ENCODE measurements at regions not wholly inside any gene's neighbourhood (a gene's known extent, or its start where the extent isn't known, plus 50 kb on each side); places are given as distances from the start of the nearest gene placed in this dataset.
"Not testable (repeated sequence)": the region's sequence is repeated elsewhere in the genome, so short reads cannot be mapped to it uniquely, and the experiment has no call there.

- Histone ChIP-seq H3K4me3 (ENCODE audit: low read depth, low read length) (no peak overlapping the region), H3K36me3 (ENCODE audit: control insufficient read depth, insufficient read depth, low read length) (no peaks in the 10 kb centered on the region), H3K4me1 (ENCODE audit: control insufficient read depth, insufficient read depth, low read length) (no peaks in the 10 kb centered on the region), H3K27me3 (ENCODE audit: control insufficient read depth, insufficient read depth, low read length) (no peaks in the 10 kb centered on the region), H3K9me3 (ENCODE audit: control insufficient read depth, insufficient read depth, low read length) (no peaks in the 10 kb centered on the region), H3K9ac (ENCODE audit: low read depth, low read length) (no peak overlapping the region)
These were observed 763.4 kb upstream of the EPHA5 start for GRCh38 chr4:66433706-66434105.

GRCh38 chr4:66430856-66431255 lies 760.6 kb upstream of the EPHA5 start:
- Histone ChIP-seq H3K4me1 (ENCODE audit: control insufficient read depth, insufficient read depth, low read length) (no peaks in the 10 kb centered on the region), H3K9me3 (ENCODE audit: control insufficient read depth, insufficient read depth, low read length) (no peaks in the 10 kb centered on the region), H3K27me3 (ENCODE audit: control insufficient read depth, insufficient read depth, low read length) (no peaks in the 10 kb centered on the region), H3K4me3 (ENCODE audit: low read depth, low read length) (no peak overlapping the region), H3K36me3 (ENCODE audit: control insufficient read depth, insufficient read depth, low read length) (no peaks in the 10 kb centered on the region), H3K9ac (ENCODE audit: low read depth, low read length) (no peak overlapping the region)

- Histone ChIP-seq H3K9me3 (ENCODE audit: control insufficient read depth, insufficient read depth, low read length) (no peaks in the 10 kb centered on the region), H3K36me3 (ENCODE audit: control insufficient read depth, insufficient read depth, low read length) (no peaks in the 10 kb centered on the region), H3K27me3 (ENCODE audit: control insufficient read depth, insufficient read depth, low read length) (no peaks in the 10 kb centered on the region), H3K4me3 (ENCODE audit: low read depth, low read length) (no peak overlapping the region), H3K9ac (ENCODE audit: low read depth, low read length) (no peak overlapping the region), H3K4me1 (ENCODE audit: control insufficient read depth, insufficient read depth, low read length) (no peaks in the 10 kb centered on the region)
These were observed 759.0 kb upstream of the EPHA5 start for GRCh38 chr4:66429276-66429675.

- Histone ChIP-seq H3K27me3 (ENCODE audit: control insufficient read depth, insufficient read depth, low read length) (no peaks in the 10 kb centered on the region), H3K4me3 (ENCODE audit: low read depth, low read length) (no peak overlapping the region), H3K9ac (ENCODE audit: low read depth, low read length) (no peak overlapping the region), H3K4me1 (ENCODE audit: control insufficient read depth, insufficient read depth, low read length) (no peaks in the 10 kb centered on the region), H3K9me3 (ENCODE audit: control insufficient read depth, insufficient read depth, low read length) (no peaks in the 10 kb centered on the region), H3K36me3 (ENCODE audit: control insufficient read depth, insufficient read depth, low read length) (no peaks in the 10 kb centered on the region)
These were observed 746.1 kb upstream of the EPHA5 start for GRCh38 chr4:66416425-66416824.

GRCh38 chr4:66404141-66404540 lies 733.9 kb upstream of the EPHA5 start:
- no peaks in the 10 kb centered on the region for H3K4me1 ChIP-seq (ENCODE audit: control insufficient read depth, insufficient read depth, low read length)
- no peak overlapping the region for H3K9ac ChIP-seq (ENCODE audit: low read depth, low read length)
- H3K36me3 ChIP-seq (ENCODE audit: control insufficient read depth, insufficient read depth, low read length): no peaks in the 10 kb centered on the region
- no peaks in the 10 kb centered on the region for H3K9me3 ChIP-seq (ENCODE audit: control insufficient read depth, insufficient read depth, low read length)
- H3K4me3 ChIP-seq (ENCODE audit: low read depth, low read length): no peak overlapping the region
- no peaks in the 10 kb centered on the region for H3K27me3 ChIP-seq (ENCODE audit: control insufficient read depth, insufficient read depth, low read length)

- no peak overlapping the region for H3K4me3 ChIP-seq (ENCODE audit: low read depth, low read length)
- no peak overlapping the region for H3K9ac ChIP-seq (ENCODE audit: low read depth, low read length)
- no peaks in the 10 kb centered on the region for H3K9me3 ChIP-seq (ENCODE audit: control insufficient read depth, insufficient read depth, low read length)
- no peaks in the 10 kb centered on the region for H3K4me1 ChIP-seq (ENCODE audit: control insufficient read depth, insufficient read depth, low read length)
- no peaks in the 10 kb centered on the region for H3K36me3 ChIP-seq (ENCODE audit: control insufficient read depth, insufficient read depth, low read length)
- no peaks in the 10 kb centered on the region for H3K27me3 ChIP-seq (ENCODE audit: control insufficient read depth, insufficient read depth, low read length)
These were observed 706.6 kb upstream of the EPHA5 start for GRCh38 chr4:66376921-66377320.

- H3K4me3 ChIP-seq (ENCODE audit: low read depth, low read length): no peak overlapping the region
- no peaks in the 10 kb centered on the region for H3K36me3 ChIP-seq (ENCODE audit: control insufficient read depth, insufficient read depth, low read length)
- H3K27me3 ChIP-seq (ENCODE audit: control insufficient read depth, insufficient read depth, low read length): no peaks in the 10 kb centered on the region
- H3K9me3 ChIP-seq (ENCODE audit: control insufficient read depth, insufficient read depth, low read length): no peaks in the 10 kb centered on the region
- H3K4me1 ChIP-seq (ENCODE audit: control insufficient read depth, insufficient read depth, low read length): no peaks in the 10 kb centered on the region
- H3K9ac ChIP-seq (ENCODE audit: low read depth, low read length): no peak overlapping the region
These were observed 706.1 kb upstream of the EPHA5 start for GRCh38 chr4:66376396-66376795.

GRCh38 chr4:66373268-66373667 lies 703.0 kb upstream of the EPHA5 start:
- H3K4me1 ChIP-seq (ENCODE audit: control insufficient read depth, insufficient read depth, low read length): no peaks in the 10 kb centered on the region
- no peaks in the 10 kb centered on the region for H3K36me3 ChIP-seq (ENCODE audit: control insufficient read depth, insufficient read depth, low read length)
- H3K9ac ChIP-seq (ENCODE audit: low read depth, low read length): no peak overlapping the region
- no peaks in the 10 kb centered on the region for H3K27me3 ChIP-seq (ENCODE audit: control insufficient read depth, insufficient read depth, low read length)
- H3K9me3 ChIP-seq (ENCODE audit: control insufficient read depth, insufficient read depth, low read length): no peaks in the 10 kb centered on the region
- no peak overlapping the region for H3K4me3 ChIP-seq (ENCODE audit: low read depth, low read length)

GRCh38 chr4:66372706-66373105 lies 702.4 kb upstream of the EPHA5 start:
- Histone ChIP-seq H3K4me1 (ENCODE audit: control insufficient read depth, insufficient read depth, low read length) (no peaks in the 10 kb centered on the region), H3K4me3 (ENCODE audit: low read depth, low read length) (no peak overlapping the region), H3K27me3 (ENCODE audit: control insufficient read depth, insufficient read depth, low read length) (no peaks in the 10 kb centered on the region), H3K9ac (ENCODE audit: low read depth, low read length) (no peak overlapping the region), H3K9me3 (ENCODE audit: control insufficient read depth, insufficient read depth, low read length) (no peaks in the 10 kb centered on the region), H3K36me3 (ENCODE audit: control insufficient read depth, insufficient read depth, low read length) (no peaks in the 10 kb centered on the region)

- no peaks in the 10 kb centered on the region for H3K9me3 ChIP-seq (ENCODE audit: control insufficient read depth, insufficient read depth, low read length)
- no peaks in the 10 kb centered on the region for H3K4me1 ChIP-seq (ENCODE audit: control insufficient read depth, insufficient read depth, low read length)
- H3K27me3 ChIP-seq (ENCODE audit: control insufficient read depth, insufficient read depth, low read length): no peaks in the 10 kb centered on the region
- H3K36me3 ChIP-seq (ENCODE audit: control insufficient read depth, insufficient read depth, low read length): no peaks in the 10 kb centered on the region
- H3K9ac ChIP-seq (ENCODE audit: low read depth, low read length): no peak overlapping the region
- H3K4me3 ChIP-seq (ENCODE audit: low read depth, low read length): no peak overlapping the region
These were observed 696.9 kb upstream of the EPHA5 start for GRCh38 chr4:66367043-66367660.

GRCh38 chr4:66360395-66360794 lies 690.1 kb upstream of the EPHA5 start:
- H3K27me3 ChIP-seq (ENCODE audit: control insufficient read depth, insufficient read depth, low read length); H3K9me3 ChIP-seq (ENCODE audit: control insufficient read depth, insufficient read depth, low read length); H3K9ac ChIP-seq (ENCODE audit: low read depth, low read length); H3K4me3 ChIP-seq (ENCODE audit: low read depth, low read length); H3K4me1 ChIP-seq (ENCODE audit: control insufficient read depth, insufficient read depth, low read length); H3K36me3 ChIP-seq (ENCODE audit: control insufficient read depth, insufficient read depth, low read length): not testable (repeated sequence)

- H3K9ac ChIP-seq (ENCODE audit: low read depth, low read length): no peak overlapping the region
- H3K27me3 ChIP-seq (ENCODE audit: control insufficient read depth, insufficient read depth, low read length): no peaks in the 10 kb centered on the region
- H3K4me1 ChIP-seq (ENCODE audit: control insufficient read depth, insufficient read depth, low read length): peaks cover 9% of the 10 kb centered on the region
- H3K36me3 ChIP-seq (ENCODE audit: control insufficient read depth, insufficient read depth, low read length): no peaks in the 10 kb centered on the region
- no peak overlapping the region for H3K4me3 ChIP-seq (ENCODE audit: low read depth, low read length)
- no peaks in the 10 kb centered on the region for H3K9me3 ChIP-seq (ENCODE audit: control insufficient read depth, insufficient read depth, low read length)
These were observed 687.0 kb upstream of the EPHA5 start for GRCh38 chr4:66357316-66357715.

Measured in iPS-15b (cell line).